Bone marrow (tissue), 2 donors: ENCODE measurements at regions not wholly inside any gene's neighbourhood (a gene's known extent, or its start where the extent isn't known, plus 50 kb on each side); places are given as distances from the start of the nearest gene placed in this dataset.

Experiments
- DNase-seq, 2 donors: peaks; one replicate each; lab custom pipeline; 2025; lab: John Stamatoyannopoulos, UW

GRCh38 chr12:78792052-78792698 lies 72.4 kb upstream of the SYT1 start:
- DNase-seq = no peak

DNA sequence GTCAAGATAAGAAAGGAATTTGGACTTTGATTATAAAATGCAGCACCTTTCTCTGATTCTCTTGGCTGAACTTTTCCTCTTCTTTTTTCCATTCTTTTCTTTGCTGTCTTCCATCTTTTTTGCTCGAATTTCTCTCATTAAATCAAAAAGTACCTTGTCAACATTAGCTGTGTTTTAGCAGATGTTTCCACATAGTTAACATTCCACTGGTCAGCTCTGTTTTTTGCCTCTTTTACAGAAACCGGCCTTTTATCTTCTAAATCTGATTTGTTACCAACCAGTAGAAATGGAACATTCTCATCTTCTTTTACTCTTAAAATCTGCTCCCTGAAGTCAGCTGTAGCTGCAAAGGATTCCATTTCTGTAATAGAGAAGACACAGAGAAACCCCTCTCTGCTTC lies 71.1 kb upstream of the SYT1 start:
- DNase-seq = no peak

GRCh38 chr12:78793982-78794381 lies 70.6 kb upstream of the SYT1 start:
- DNase-seq = no peak

DNA sequence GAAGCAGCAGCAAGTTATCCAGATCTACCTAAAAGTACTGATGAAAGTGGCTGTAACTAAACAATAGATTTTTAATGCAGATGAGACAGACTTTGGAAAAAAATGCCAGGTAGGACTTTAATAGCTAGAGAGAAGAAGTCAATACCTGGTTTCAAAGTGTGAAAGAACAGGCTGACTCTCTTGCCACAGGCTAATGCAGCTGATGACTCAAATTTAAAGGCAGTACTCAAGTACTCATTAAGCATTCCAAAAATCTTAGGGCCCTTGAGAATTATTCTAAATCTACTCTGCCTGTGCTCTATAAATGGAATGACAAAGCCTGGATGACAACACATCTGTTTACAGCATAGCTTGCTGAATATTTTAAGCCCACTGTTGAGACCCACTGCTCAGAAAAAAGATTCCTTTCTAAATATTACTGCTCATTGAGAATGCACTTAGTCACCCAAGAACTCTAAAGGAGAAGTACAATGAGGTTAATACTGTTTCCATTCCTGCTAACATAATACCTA lies 68.6 kb upstream of the SYT1 start:
- DNase-seq = no peak

GRCh38 chr12:78797196-78797931 lies 67.2 kb upstream of the SYT1 start:
- no peak for DNase-seq

GRCh38 chr12:78799649-78800048 lies 64.9 kb upstream of the SYT1 start:
- DNase-seq = no peak

DNA sequence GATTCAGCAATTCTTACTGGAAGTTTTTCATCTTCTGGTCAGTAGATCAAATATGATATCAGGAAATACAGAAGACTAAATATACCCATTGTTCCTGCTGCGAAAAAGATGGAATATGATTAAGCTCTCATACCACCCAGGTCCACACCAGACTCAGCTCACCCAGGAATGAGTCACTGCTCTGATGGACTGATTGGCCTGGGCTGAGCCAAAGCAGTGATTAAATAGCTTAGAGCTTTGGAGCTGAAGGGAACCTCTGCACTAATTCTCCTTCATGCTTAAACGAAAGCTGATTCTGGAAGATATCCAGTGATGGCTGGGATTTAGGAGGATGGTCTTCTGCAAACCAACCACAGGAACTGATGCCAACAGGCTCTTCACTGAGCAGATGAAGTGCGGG lies 62.0 kb upstream of the SYT1 start:
- no peak for DNase-seq

- no peak for DNase-seq
Observed at GRCh38 chr12:78804262-78804661, 60.3 kb upstream of the SYT1 start.
